Keratinocyte (primary cell): ENCODE measurements at regions not wholly inside any gene's neighbourhood (a gene's known extent, or its start where the extent isn't known, plus 50 kb on each side); places are given as distances from the start of the nearest gene placed in this dataset.

ENCODE experiments used
- DNase-seq: peaks from one replicate; pipeline ENCODE4 v3.0.0-alpha.2; 2011; ENCODE audit warnings: low read depth, missing footprints, low spot score
- FAIRE-seq: peaks from 2 replicates; lab custom pipeline; 2011; peaks lifted over from hg19 to GRCh38; lab: Jason Lieb, UNC
- H2AFZ ChIP-seq: 2 replicates; pipeline ENCODE4 v1.6.0; 2012; ENCODE audit warnings: low read length, control low read depth, inconsistent platforms; ENCODE audit not compliant: control insufficient read depth
- H3K27ac ChIP-seq: 2 replicates; pipeline ENCODE4 v1.5.1; 2011; ENCODE audit warnings: low read length; ENCODE audit not compliant: control insufficient read depth, insufficient read depth
- H3K27me3 ChIP-seq: 3 replicates; pipeline ENCODE4 v1.6.0; 2011; ENCODE audit warnings: low read length; ENCODE audit not compliant: control insufficient read depth, insufficient read depth; ENCODE audit errors: extremely low read depth
- H3K36me3 ChIP-seq, 2 experiments: 2 replicates in 1 of 2; 3 replicates in 1 of 2; pipeline ENCODE4 v1.5.1; 2011; ENCODE audit warnings: low read length in 2 of 2, mild to moderate bottlenecking in 1 of 2; ENCODE audit not compliant: control insufficient read depth in 2 of 2, insufficient read depth in 2 of 2; ENCODE audit errors: extremely low read depth in 1 of 2
- H3K4me1 ChIP-seq: 3 replicates; pipeline ENCODE4 v1.5.1; 2011; ENCODE audit warnings: low read length; ENCODE audit not compliant: control insufficient read depth, insufficient read depth; ENCODE audit errors: extremely low read depth
- H3K4me2 ChIP-seq: 3 replicates; pipeline ENCODE4 v1.6.0; 2011; ENCODE audit warnings: low read depth, low read length; ENCODE audit not compliant: control insufficient read depth, insufficient read depth; ENCODE audit errors: extremely low read depth
- H3K4me3 ChIP-seq, 3 experiments: fragments of 200-600 bp in 1 of 3; sonication (generic) in 1 of 3; 2 replicates in 2 of 3; 3 replicates in 1 of 3; pipeline ENCODE4 v1.5.1; 2011 to 2016; ENCODE audit warnings: low read length in 3 of 3, mild to moderate bottlenecking in 3 of 3, control low read depth in 2 of 3, inconsistent platforms in 1 of 3, low read depth in 1 of 3, mixed read lengths in 1 of 3, mixed run types in 1 of 3, moderate library complexity in 1 of 3; ENCODE audit not compliant: control insufficient read depth in 2 of 3, insufficient read depth in 2 of 3; ENCODE audit errors: extremely low read depth in 1 of 3
- H3K79me2 ChIP-seq: 2 replicates; pipeline ENCODE4 v1.6.0; 2012; ENCODE audit warnings: low read length; ENCODE audit not compliant: control insufficient read depth, insufficient read depth
- H3K9ac ChIP-seq: 3 replicates; pipeline ENCODE4 v1.6.0; 2011; ENCODE audit warnings: low read length; ENCODE audit not compliant: control insufficient read depth, insufficient read depth; ENCODE audit errors: extremely low read depth
- H3K9me1 ChIP-seq: 3 replicates; pipeline ENCODE4 v1.6.0; 2011; ENCODE audit warnings: low read length; ENCODE audit not compliant: control insufficient read depth, insufficient read depth; ENCODE audit errors: extremely low read depth
- H3K9me3 ChIP-seq: 2 replicates; pipeline ENCODE4 v1.5.1; 2012; ENCODE audit warnings: low read depth, low read length; ENCODE audit not compliant: control insufficient read depth
- H4K20me1 ChIP-seq: 3 replicates; pipeline ENCODE4 v1.6.0; 2011; ENCODE audit warnings: low read length; ENCODE audit not compliant: control insufficient read depth, insufficient read depth; ENCODE audit errors: extremely low read depth
- EZH2 ChIP-seq: IDR thresholded peaks from one replicate; pipeline ENCODE4 v1.6.1; 2012; ENCODE audit warnings: inconsistent platforms, mild to moderate bottlenecking, low read length, moderate library complexity
- dilution Hi-C: fragments of 300-500 bp; cut with MboI; formaldehyde crosslinking; loops from one replicate; pipeline ENCODE4 v1.7.0; 2020; ENCODE audit warnings: low sequenced_read_pairs; ENCODE audit not compliant: extremely low pct_ligation_motif_present
- TF ChIP-seq, protein P1 (sequence below), 3 experiments: IDR thresholded peaks in 1 of 3; conservative IDR thresholded peaks in 1 of 3; optimal IDR thresholded peaks in 1 of 3; 2 replicates in 2 of 3; 3 replicates in 1 of 3; pipeline versions ENCODE3 to v1.5.1; 2011; ENCODE audit warnings: low read length in 3 of 3, mild to moderate bottlenecking in 3 of 3, moderate library complexity in 2 of 3, control low read depth in 1 of 3, inconsistent platforms in 1 of 3; ENCODE audit not compliant: insufficient read depth in 2 of 3; ENCODE audit errors: extremely low read depth in 1 of 3

DNA sequence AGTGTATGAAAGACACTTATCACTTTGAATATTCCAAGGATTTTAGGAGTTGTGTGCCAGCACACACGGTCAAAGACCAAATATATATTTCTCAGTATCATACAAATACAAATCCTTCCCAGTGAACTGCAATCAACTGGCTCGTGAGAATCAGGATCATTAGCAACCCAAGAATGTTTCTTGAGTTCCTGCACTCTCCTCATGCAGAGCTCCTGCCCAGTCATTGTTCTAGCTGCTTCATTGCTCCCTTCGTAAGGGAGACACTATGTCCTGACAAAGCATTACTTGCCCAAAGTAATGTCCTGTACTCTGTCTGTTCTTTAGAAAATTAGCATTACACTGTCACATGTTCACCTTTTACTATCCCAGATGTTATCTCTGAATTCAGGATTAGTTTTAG, 92.0 kb upstream of the SLC4A7 start:
- no peak for DNase-seq
- Histone ChIP-seq H4K20me1 (no peaks in the 10 kb centered on the region), H3K4me2 (no peak overlapping the region), H3K9me3 (no peaks in the 10 kb centered on the region), H3K36me3 (no peaks in the 10 kb centered on the region), H2AFZ (no peak overlapping the region), H3K9ac (no peak overlapping the region), H3K79me2 (no peaks in the 10 kb centered on the region), H3K4me1 (peaks cover 4% of the 10 kb centered on the region), H3K27me3 (no peaks in the 10 kb centered on the region), H3K9me1 (no peaks in the 10 kb centered on the region), H3K27ac (no peak overlapping the region), H3K4me3 (no peak overlapping the region)
- dilution Hi-C loops: no loop called here
- no peak for FAIRE-seq
- no peak for TF ChIP-seq EZH2
- TF ChIP-seq, protein P1, sequence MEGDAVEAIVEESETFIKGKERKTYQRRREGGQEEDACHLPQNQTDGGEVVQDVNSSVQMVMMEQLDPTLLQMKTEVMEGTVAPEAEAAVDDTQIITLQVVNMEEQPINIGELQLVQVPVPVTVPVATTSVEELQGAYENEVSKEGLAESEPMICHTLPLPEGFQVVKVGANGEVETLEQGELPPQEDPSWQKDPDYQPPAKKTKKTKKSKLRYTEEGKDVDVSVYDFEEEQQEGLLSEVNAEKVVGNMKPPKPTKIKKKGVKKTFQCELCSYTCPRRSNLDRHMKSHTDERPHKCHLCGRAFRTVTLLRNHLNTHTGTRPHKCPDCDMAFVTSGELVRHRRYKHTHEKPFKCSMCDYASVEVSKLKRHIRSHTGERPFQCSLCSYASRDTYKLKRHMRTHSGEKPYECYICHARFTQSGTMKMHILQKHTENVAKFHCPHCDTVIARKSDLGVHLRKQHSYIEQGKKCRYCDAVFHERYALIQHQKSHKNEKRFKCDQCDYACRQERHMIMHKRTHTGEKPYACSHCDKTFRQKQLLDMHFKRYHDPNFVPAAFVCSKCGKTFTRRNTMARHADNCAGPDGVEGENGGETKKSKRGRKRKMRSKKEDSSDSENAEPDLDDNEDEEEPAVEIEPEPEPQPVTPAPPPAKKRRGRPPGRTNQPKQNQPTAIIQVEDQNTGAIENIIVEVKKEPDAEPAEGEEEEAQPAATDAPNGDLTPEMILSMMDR (optimal IDR thresholded peaks at IDR 0.05 in 1 of 3, IDR thresholded peaks at IDR 0.05 in 1 of 3, conservative IDR thresholded peaks at IDR 0.05 in 1 of 3; ENCODE audit: extremely low read depth in 1 of 3, insufficient read depth in 2 of 3, low read length in 3 of 3): no peak

DNA sequence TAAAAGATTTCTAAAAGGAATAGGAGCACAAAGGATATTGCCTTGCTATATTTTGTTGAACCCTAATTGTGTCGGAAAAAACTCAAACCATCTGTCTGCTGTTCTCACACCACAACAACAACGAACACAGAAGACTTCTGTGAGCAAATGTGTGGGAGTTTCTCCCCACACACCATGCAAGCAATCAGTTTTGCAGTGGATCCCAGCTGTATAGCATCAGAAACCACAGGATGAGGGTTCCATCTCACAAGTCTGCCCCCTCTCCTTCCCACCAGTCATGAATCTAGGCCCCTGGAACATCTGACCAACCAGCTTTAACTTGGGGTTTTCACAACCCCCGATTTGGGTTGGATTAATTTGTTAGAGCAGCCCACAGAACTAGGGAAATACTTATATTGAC, 91.3 kb upstream of the SLC4A7 start:
- Histone ChIP-seq H3K4me2 (no peak overlapping the region), H3K4me3 (no peak overlapping the region), H3K9ac (no peak overlapping the region), H3K9me1 (no peaks in the 10 kb centered on the region), H3K27me3 (no peaks in the 10 kb centered on the region), H3K79me2 (no peaks in the 10 kb centered on the region), H3K36me3 (no peaks in the 10 kb centered on the region), H3K4me1 (peaks cover 4% of the 10 kb centered on the region), H3K9me3 (no peaks in the 10 kb centered on the region), H2AFZ (no peak overlapping the region), H3K27ac (no peak overlapping the region), H4K20me1 (no peaks in the 10 kb centered on the region)
- TF ChIP-seq EZH2: no peak
- TF ChIP-seq, protein P1 (optimal IDR thresholded peaks at IDR 0.05 in 1 of 3, IDR thresholded peaks at IDR 0.05 in 1 of 3, conservative IDR thresholded peaks at IDR 0.05 in 1 of 3; ENCODE audit: extremely low read depth in 1 of 3, insufficient read depth in 2 of 3, low read length in 3 of 3): no peak
- no peak for DNase-seq
- dilution Hi-C loops: no loop called here
- no peak for FAIRE-seq
